Vagina (tissue), 2 donors: ENCODE measurements at regions not wholly inside any gene's neighbourhood (a gene's known extent, or its start where the extent isn't known, plus 50 kb on each side); places are given as distances from the start of the nearest gene placed in this dataset.

Source experiments
- CTCF ChIP-seq, 3 experiments: fragments of 450-650 bp in 2 of 3; fragments of 200-600 bp in 1 of 3; sonication (generic) in 1 of 3; IDR thresholded peaks; one replicate each; pipeline ENCODE4 v1.5.1; 2017 to 2019; ENCODE audit warnings: antibody characterized with exemption in 3 of 3, mild to moderate bottlenecking in 2 of 3, moderate library complexity in 2 of 3
- POLR2A ChIP-seq, 2 donors: fragments of 450-650 bp; IDR thresholded peaks; one replicate each; pipeline ENCODE4 v1.6.1; 2017; ENCODE audit warnings: antibody characterized with exemption in 2 of 2, mild to moderate bottlenecking in 2 of 2, moderate library complexity in 2 of 2

DNA sequence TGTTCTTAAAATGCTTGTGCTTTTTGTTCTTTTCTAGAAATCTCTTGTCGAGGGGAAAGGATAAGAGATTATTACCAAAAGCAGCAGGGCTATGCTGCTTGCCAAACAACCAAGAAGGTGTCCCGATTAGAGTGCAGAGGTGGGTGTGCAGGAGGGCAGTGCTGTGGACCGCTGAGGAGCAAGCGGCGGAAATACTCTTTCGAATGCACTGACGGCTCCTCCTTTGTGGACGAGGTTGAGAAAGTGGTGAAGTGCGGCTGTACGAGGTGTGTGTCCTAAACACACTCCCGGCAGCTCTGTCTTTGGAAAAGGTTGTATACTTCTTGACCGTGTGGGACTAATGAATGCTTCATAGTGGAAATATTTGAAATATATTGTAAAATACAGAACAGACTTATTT, 81.5 kb upstream of the PACRGL start:
- TF ChIP-seq POLR2A (IDR thresholded peaks at IDR 0.05) (no peak), CTCF (IDR thresholded peaks at IDR 0.05) (no peak)
